ENCODE measurements at regions not wholly inside any gene's neighbourhood (a gene's known extent, or its start where the extent isn't known, plus 50 kb on each side); places are given as distances from the start of the nearest gene placed in this dataset.
A peak's percentile ranks its signal among the peaks of the same experiment; 100 is the strongest.

DNA sequence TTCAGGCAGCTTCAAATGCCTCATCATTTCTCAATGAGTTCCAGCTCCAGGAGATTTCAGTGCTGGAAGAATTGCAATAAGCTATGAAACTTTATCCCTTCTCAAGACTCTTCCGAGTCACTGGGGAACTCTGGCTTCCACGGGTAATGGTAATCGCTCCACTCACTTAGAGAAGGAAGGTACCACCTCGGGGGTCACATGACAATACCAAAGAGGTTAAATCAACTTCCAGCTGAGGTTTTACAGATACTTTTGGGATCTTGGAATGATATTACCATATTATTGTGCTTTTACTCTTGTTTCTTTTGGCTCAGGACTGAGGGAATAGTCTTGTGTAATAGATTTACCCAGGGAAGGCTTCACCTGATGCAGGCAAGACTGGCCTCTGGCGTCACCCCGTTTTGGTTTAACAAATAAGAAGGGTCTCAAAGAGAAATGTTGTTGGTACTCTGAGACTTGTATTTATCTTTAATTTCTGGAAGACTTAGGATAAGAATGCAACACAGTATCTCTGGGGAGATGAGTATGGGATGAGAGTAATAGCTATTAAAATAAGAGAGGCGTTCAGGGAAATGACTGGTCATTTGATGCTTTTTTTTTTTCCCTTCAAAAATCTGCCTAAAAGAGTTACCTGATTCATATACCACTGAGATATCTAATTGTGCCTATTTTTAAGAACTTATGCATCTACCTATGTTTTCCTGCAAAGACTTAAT is 316.9 kb upstream of the ZEB2 start:
- DNase-seq = no peak

DNA sequence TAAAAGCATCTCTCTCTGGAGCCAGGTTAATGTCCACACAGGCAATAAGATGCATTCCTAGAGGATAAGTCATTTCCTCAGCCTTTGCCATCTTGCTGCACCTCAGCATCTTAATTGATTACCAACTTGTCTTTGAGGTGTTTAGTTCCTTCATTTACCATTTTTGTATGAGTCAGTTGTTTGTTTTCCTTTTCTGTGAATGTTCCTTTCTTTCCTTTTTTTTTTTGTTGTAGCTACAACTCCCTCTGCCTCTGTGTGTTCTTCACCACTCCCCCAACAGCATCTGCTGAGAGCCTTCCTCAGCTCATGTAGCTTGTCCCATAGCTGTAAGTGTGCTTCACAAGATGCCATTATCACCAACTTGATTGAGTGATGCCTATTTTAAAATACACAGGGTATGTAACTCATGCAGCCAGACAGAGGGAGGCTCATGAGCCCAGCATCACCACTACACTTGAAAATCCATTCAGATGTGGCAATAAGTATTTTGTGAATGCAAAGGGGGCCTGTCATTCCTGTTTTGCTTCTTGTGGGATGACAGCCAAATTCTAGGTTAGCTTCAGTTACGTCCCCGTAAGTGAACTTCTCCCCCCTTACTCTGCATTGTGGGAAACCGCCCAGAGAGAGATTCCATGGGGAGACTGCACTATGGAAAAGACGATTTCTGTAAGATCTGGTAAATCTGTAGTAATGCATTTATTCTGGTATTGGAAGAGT is 315.9 kb upstream of the ZEB2 start:
- no peak for DNase-seq

GRCh38 chr2:144834998-144835633 is 315.2 kb upstream of the ZEB2 start:
- DNase-seq = no peak

DNA sequence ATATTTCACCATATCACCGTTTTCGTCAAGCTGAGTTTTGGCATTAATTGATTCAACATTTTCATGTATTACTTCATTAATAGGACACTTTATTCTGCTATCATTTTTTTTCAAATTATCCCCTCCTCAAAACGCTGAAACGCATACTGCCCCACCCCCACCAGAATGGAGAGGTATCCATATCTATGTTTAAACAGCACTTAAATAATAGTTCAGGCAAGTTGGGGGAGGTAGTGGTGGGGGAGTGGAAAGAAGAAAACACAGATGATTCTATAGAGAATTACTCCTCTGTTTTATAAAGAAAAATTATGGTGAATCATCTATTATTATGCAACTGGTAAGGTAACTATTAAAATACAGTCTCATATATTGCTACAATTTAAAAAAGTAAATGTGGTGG is 314.4 kb upstream of the ZEB2 start:
- DNase-seq = no peak

GRCh38 chr2:144833075-144833637 is 313.2 kb upstream of the ZEB2 start:
- no peak for DNase-seq

GRCh38 chr2:144832048-144832447 is 312.1 kb upstream of the ZEB2 start:
- no peak for DNase-seq

GRCh38 chr2:144830543-144830942 is 310.6 kb upstream of the ZEB2 start:
- no peak for DNase-seq

- no peak for DNase-seq
These were observed 307.5 kb upstream of the ZEB2 start for GRCh38 chr2:144827404-144827803.

- DNase-seq = no peak
These were observed 306.2 kb upstream of the ZEB2 start for GRCh38 chr2:144826105-144826504.

DNA sequence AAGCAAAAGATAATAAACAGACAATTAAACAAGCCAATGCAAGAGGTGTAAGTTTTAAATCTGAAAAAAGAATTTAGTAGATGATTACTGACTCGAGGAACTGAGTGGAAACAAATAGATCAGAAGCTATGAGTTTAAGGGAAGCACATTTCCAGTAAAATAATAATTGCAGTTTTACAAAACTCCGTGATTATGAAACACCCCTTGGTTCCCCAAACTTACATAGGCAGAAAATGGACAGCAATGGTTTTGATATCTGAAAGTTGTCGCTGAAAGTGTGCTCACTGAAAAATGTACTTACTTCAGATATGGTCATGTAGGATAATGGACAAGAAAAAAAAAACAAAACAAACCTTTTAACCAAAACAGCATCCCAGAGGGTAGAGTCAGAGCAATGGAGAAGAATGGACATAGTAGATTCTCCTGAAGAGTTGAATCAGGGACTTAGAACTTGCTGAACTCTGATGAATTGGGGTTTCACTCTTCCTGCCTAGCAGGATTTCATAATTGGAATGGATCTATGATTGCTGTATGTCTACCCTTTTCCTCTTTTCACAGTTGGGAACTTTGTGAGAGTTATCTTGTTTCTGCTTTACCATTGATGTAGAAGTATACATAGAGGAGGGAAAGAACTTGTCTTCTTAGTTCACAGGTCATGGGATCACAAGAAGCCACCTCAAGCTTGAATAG is 305.6 kb upstream of the ZEB2 start:
- DNase-seq = no peak

- DNase-seq = no peak
These were observed 304.6 kb upstream of the ZEB2 start for GRCh38 chr2:144824306-144825080.

DNA sequence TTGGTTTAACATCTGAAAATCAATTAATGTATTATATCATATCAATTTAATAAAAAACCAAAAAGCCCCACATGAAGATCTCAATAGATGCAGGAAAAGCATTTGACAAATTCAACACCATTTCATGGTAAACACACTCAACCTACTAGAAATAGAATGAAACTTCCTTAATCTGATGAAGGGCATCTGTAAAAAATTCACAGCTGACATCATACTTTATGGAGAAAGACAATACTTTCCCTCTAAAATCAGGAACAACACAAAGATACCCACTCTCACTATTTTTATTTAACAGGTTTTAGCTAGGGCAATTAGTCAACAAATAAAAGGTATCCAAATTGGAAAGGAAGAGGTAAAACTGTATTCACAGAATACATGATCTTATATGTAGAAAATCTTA is 303.0 kb upstream of the ZEB2 start:
- no peak for DNase-seq

- no peak for DNase-seq
These were observed 292.4 kb upstream of the ZEB2 start for GRCh38 chr2:144812288-144812687.

DNA sequence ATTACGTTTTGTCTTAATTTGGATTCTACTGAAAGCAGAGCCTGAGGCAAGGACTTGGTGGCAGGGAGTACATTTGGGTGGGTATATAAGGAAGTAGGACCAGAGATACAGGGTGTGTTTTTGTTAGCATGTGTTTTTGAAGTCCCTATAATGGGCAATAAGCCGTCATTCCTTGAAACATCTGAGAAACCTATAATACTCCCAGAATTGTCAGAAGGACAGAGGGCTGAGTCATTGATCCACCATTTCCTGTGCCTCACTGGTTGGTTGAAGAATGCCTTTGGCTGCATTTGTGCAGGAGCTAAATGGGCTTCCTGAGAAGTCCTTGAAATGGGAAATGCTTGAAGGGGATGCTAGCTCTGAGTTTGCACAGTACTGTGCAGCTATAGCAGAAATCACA is 281.8 kb upstream of the ZEB2 start:
- DNase-seq = peak; percentile 23

GRCh38 chr2:144801325-144801724 is 281.4 kb upstream of the ZEB2 start:
- DNase-seq = no peak

GRCh38 chr2:144798989-144799388 is 279.1 kb upstream of the ZEB2 start:
- no peak for DNase-seq

DNA sequence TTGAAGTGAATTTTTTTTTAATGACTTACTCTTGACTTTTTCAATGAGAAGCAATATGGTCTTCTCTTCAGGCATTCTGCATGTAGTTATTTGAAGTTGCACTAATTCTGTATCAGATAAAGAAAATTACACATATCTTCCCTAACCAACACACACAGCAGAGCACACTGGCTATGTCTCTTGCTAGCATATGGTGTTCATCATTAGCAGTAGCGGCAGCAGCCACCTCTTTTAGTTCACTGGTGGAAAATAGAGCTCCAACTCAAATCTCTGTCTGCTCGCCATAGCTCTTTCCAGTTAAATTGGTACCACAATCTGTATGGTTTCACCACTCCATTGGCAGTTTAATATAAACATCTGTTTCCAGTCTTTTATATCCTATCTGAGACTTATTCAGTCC is 278.1 kb upstream of the ZEB2 start:
- no peak for DNase-seq

GRCh38 chr2:144796936-144797335 is 277.0 kb upstream of the ZEB2 start:
- no peak for DNase-seq

GRCh38 chr2:144796164-144796563 is 276.2 kb upstream of the ZEB2 start:
- no peak for DNase-seq

GRCh38 chr2:144785253-144785652 is 265.3 kb upstream of the ZEB2 start:
- DNase-seq = no peak

- DNase-seq = no peak
These were observed 261.1 kb upstream of the ZEB2 start for GRCh38 chr2:144780983-144781382.

- no peak for DNase-seq
These were observed 256.8 kb upstream of the ZEB2 start for GRCh38 chr2:144776766-144777165.

- no peak for DNase-seq
These were observed 254.9 kb upstream of the ZEB2 start for GRCh38 chr2:144774809-144775208.
